Activated T-cell treated with anti-CD3 and anti-CD28 coated beads, Interleukin-2, amount 50 U/mL, for 48 hours (primary cell): ENCODE measurements at regions not wholly inside any gene's neighbourhood (a gene's known extent, or its start where the extent isn't known, plus 50 kb on each side); places are given as distances from the start of the nearest gene placed in this dataset.
"Not testable (repeated sequence)": the region's sequence is repeated elsewhere in the genome, so short reads cannot be mapped to it uniquely, and the experiment has no call there.

Source experiments
- DNase-seq, 2 experiments: peaks; one replicate each; pipeline ENCODE4 v3.0.0-alpha.2; 2020

DNA sequence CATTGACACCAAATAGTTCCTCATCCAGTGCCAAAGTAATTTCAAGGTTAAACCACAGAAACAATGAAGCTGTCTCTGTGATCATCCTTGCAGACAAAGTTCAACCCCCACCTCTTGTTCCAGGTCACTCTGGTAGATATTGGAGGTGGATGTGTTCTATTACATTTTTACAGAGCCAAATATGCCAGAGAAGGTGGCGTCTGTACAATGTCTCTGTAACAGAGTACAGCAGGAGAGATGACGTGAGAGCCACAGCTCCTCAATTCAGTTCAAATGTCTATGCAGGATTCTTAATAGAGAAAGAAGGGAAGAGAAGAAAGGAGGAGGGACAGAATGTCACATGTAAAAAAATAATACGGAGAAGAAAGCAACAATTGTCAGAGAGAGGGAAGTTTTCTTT, 268.3 kb upstream of the OR4E1 start:
- no peak for DNase-seq

GRCh38 chr14:21940887-21941856, 267.6 kb upstream of the OR4E1 start:
- peak in 1 of 2 experiments; percentile 42 for DNase-seq

GRCh38 chr14:21939836-21940235, 266.2 kb upstream of the OR4E1 start:
- no peak for DNase-seq

DNA sequence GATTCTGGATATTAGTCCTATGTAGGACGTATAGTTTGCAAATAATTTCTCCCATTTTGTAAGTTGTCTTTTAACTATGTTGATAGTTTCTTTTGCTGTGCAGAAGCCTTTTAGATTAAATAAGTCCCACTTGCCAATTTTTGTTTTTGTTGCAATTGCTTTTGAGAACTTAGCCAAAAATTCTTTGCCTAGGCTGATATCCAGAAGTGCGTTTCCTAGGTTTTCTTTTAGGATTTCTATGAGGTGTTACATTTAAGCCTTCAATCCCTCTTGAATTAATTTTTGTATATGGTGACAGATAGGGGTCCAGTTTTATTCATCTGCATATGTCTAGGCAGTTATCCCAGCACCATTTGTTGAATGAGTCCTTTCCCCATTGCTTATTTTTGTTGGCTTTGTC, 264.4 kb upstream of the OR4E1 start:
- DNase-seq = no peak

GRCh38 chr14:21933681-21934080, 260.1 kb upstream of the OR4E1 start:
- DNase-seq = no peak

GRCh38 chr14:21924479-21924878, 250.9 kb upstream of the OR4E1 start:
- peak; percentile 54 to 56 for DNase-seq

DNA sequence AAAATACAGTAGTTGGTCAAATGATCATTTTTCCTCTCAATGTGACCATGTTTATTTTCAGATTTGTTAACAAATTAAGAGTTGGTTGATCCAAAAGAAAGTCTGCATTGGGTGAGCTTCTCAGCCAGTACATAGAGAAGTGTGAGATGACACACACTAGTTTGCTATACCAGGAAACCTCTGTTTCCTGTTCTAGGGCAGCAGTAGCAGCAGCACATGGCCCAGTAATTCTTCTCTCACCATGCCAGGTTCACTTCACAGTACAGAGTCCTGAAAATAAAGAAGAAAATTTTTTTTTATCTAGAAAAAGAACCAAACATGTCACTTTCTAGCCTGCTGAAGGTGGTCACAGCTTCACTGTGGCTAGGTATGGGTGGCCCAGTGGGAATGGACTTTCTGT, 250.2 kb upstream of the OR4E1 start:
- no peak for DNase-seq

DNA sequence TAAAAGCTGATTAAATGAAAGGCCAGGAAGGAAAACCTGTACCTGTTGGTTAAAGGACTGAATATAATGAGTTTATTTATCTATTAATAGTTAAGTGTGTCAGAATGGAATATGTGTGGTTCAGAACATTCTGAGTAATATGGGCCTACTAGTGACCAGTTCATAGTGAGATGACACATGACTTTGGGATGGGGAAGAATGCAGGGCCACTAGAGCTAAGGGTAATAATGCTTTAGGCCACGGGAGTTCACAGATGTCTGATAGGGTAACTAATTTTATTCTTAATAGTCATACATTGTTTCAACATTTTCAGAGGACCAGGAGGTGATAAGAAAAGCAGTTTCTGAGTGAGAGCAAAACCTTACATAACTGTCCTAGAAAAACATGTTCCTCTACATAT, 247.8 kb upstream of the OR4E1 start:
- no peak for DNase-seq

DNA sequence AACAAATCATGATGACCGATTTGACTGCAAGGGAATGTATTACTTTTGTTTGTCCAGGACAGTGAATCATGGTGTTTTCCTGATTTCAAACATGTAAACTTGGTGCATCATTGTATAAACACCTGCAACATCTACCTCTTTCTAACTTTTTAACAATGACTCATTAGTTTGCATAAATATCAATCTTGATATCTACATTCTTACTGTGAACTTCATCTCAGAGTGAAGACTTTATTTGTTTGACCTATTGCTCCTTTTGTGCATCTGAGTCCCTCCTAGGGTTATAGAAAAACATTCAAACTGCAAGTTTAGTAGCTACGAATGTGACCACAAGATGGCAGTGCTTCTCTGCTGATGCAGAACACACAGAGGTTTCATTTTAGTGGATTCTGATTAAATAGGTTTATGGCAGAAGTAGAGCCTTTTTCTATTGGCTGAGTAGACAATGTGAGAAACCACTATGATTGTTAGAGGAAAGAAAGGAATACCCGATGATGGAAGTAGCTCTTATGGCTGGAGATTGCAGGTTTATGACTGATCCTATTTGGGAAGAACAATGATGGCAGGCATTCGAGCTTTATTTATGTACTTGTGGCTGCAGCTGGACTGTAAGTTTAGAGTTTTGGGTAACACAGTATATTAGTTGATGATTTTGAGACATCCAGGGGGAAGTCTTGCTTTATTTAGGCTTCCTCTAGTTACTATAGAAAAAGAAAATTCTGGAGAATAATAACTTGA, 244.2 kb upstream of the OR4E1 start:
- DNase-seq = peak in 1 of 2 experiments; percentile 50

DNA sequence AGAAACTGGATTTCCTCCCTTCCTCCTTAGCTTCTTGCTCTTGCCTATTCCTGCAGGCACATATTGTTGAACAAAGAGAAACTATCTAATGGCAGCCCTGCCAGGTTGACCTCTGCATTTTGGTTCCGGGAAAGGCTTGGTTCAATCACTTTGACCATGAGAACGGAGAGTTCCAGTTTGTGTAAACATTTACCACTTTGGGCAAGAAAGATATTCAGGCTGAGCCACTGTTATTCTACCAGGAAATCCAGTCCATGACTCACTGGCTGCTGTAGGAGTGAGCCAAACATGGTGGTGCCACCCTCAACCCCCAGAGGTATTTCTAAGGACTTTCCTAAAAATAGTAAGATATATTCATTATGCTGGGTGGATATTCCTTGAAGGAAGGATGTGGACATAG, 242.2 kb upstream of the OR4E1 start:
- DNase-seq = no peak

GRCh38 chr14:21913759-21914158, 240.1 kb upstream of the OR4E1 start:
- peak; percentile 74 to 75 for DNase-seq

- DNase-seq = no peak
Measured at GRCh38 chr14:21912367-21912766, 238.7 kb upstream of the OR4E1 start.

DNA sequence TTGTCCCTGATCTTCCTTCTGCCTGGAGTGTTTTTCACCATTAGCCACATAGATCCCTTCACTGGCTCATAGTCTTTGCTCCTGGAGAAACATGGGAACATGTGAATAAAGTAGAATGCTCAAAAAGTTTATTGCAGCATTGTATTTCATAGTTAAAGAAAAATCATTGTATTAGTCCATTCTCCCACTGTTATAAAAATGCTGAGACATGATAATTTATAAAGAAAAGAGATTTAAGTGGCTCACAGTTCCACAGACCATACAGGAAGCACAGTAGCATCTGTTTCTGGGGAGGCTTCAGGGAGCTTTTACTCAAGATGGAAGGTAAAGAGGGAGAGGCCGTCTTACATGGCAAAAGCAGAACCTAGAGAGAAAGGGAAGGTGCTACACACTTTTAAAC, 238.3 kb upstream of the OR4E1 start:
- DNase-seq = no peak

DNA sequence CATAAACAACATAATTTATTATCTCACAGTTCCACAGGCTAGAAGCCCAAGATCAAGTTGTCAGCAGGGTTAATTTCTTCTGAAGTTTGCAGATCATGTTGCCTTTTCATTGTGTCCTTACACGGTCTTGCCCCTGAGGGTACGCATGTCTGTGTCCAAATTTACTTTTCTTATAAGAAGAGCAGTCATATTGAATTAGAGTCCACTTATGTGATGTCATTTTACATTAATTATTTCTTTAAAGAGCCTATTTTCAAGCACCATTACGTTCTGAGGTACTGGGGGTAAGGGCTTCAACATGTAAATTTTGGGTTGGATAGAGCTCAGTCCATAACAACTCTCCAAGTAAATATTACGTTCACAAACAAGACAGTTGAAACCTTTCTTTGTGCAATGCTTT, 236.6 kb upstream of the OR4E1 start:
- no peak for DNase-seq

DNA sequence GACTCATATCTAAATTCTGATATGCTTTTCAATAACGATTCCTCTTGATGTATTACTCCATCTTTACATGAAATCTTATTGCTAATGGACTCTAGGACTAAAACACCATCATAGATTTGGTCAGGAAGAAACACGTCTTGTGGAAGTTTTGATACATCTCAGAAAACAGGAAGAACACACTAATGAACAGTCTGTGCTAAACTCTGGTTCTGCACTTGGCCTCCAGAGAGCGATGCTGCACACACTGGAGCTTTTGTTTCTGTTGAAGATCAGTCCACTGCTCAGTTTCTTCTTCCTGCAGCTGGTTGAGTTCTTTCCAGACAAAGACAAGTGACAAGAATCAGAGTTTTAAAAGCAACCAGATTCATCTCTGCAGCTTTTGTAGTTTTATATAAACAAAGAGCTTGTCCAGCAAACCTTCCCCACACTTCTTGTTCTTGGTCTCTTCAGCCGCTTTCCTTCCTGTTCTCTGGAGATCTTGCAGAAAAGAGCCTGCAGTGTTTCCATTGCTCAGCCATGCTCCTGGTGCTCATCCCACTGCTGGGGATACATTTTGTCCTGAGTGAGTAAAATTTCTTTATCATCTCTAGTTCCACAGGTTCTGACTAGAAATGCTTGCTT, 229.1 kb upstream of the OR4E1 start:
- peak; percentile 51 to 55 for DNase-seq

DNA sequence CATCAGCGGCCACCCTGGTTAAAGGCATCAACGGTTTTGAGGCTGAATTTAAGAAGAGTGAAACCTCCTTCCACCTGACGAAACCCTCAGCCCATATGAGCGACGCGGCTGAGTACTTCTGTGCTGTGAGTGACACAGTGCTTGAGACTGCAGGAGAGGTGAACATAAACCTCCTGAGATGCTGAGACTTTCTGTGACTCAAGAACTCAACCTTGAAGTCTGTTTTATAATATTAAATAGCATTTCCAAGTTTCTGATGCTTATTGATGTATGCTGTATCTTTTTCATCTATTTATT, 221.2 kb upstream of the OR4E1 start:
- not testable (repeated sequence) for DNase-seq

- peak; percentile 59 to 67 for DNase-seq
Measured at GRCh38 chr14:21894003-21894897, 220.6 kb upstream of the OR4E1 start.

DNA sequence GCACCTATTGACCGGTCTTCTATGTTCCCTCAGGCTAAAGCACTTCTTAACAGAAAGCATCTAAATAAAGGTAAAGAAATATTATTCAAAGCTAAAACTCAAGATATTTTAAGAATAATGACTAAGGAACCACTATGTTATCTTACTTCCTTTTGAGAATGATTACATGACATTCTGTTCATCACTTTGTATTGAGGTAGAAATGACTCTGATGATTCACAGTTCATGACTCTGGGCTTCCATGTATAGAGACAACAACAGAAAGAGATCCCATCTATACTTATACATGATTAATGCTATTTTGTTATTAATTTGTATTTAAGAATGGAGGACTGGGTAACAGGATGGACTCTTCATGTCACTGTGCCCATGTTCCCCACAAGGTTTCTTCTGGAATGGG, 218.3 kb upstream of the OR4E1 start:
- DNase-seq = no peak

GRCh38 chr14:21884995-21885394, 211.4 kb upstream of the OR4E1 start:
- no peak for DNase-seq

GRCh38 chr14:21882226-21882625, 208.6 kb upstream of the OR4E1 start:
- no peak for DNase-seq

DNA sequence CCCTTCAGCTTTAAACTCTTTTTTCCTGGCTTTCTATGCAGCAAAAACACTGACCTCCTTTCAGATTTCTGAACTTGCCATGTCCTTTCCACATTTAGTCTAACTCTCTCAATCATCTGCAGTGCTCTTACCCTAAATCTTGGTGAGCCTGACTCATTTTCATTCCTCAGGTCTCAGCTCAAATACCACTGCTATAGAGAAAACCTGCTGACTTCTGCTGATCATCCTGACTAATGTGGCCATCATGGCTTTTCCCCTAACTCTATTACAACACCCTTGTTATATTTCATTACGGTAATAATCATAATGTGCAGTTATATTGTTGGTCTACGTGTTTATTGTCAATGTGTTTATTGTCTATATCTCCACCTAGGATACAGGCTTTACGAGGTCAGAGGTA, 207.3 kb upstream of the OR4E1 start:
- no peak for DNase-seq

GRCh38 chr14:21875791-21876190, 202.2 kb upstream of the OR4E1 start:
- no peak for DNase-seq

- no peak for DNase-seq
Measured at GRCh38 chr14:21874946-21875345, 201.3 kb upstream of the OR4E1 start.
